ENCODE measurements at regions not wholly inside any gene's neighbourhood (a gene's known extent, or its start where the extent isn't known, plus 50 kb on each side); places are given as distances from the start of the nearest gene placed in this dataset.
"Not testable (repeated sequence)": the region's sequence is repeated elsewhere in the genome, so short reads cannot be mapped to it uniquely, and the experiment has no call there.

DNA sequence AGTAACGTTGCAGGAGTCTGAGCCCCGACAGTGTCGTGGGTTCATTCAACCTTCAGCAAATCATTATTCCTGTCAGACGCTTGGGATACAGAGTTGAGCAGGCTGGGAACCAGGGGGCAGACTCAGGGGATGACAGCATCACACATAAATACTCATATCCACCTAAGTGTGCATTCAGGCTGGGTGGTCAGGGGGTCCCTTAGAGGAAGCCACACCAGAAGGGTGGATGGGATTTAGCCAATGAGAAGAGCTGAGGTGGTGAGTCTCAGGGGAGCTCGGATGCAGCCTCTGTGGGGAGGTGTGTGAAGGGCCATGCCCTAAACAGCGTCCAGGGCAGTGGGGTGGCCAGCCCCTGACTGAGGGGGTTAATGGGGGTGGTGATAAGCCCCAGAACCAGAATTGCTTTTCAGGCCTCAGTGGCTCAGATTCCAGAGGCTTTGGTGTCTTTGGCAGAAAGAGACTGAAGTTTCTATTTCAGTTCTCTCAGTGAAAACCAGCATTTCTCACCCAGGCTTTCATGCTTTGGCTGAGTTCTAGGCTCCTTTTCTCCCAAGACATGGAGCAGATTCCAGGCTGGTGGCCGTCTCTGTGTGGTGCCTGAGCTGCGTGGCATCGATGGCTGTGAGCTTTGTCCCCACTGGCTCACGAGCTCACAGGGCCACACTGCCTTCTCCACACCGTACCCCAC, 83.9 kb upstream of the CLDN5 start:
- no peaks in the 10 kb centered on the region for H3K36me3 Mint-ChIP-seq (ENCODE audit: low read depth)
- H3K27ac Mint-ChIP-seq: no peak overlapping the region

DNA sequence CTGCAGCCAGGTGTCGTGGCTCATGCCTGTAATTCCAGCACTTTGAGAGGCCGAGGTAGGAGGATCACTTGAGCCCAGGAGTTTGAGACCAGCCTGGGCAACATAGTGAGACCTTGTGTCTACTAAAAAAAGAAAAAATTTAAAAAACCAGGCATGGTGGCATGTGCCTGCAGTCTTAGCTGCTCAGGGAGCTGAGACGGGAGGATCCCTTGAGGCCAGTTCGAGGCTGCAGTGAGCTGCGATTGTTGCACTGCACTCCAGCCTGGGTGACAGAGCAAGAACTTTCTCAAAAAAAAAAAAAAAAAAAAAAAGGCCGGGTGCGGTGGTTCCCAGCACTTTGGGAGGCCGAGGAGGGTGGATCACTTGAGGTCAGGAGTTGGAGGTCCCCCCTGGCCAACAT, 85.5 kb upstream of the CLDN5 start:
- H3K36me3 Mint-ChIP-seq (ENCODE audit: low read depth); ATAC-seq (replicated peaks); H3K27ac Mint-ChIP-seq; H3K9me3 Mint-ChIP-seq; H3K27me3 Mint-ChIP-seq; H3K4me3 Mint-ChIP-seq: not testable (repeated sequence)
- peaks cover 17% of the 10 kb centered on the region for H3K4me1 Mint-ChIP-seq

More for the DNA sequence above, 83.9 kb upstream of the CLDN5 start:
- H3K4me1 Mint-ChIP-seq: peaks cover 15% of the 10 kb centered on the region
- H3K27me3 Mint-ChIP-seq: no peaks in the 10 kb centered on the region
- peak overlapping the region; percentile 57 for H3K4me3 Mint-ChIP-seq
- no peak for ATAC-seq (replicated peaks)
- H3K9me3 Mint-ChIP-seq: no peaks in the 10 kb centered on the region

DNA sequence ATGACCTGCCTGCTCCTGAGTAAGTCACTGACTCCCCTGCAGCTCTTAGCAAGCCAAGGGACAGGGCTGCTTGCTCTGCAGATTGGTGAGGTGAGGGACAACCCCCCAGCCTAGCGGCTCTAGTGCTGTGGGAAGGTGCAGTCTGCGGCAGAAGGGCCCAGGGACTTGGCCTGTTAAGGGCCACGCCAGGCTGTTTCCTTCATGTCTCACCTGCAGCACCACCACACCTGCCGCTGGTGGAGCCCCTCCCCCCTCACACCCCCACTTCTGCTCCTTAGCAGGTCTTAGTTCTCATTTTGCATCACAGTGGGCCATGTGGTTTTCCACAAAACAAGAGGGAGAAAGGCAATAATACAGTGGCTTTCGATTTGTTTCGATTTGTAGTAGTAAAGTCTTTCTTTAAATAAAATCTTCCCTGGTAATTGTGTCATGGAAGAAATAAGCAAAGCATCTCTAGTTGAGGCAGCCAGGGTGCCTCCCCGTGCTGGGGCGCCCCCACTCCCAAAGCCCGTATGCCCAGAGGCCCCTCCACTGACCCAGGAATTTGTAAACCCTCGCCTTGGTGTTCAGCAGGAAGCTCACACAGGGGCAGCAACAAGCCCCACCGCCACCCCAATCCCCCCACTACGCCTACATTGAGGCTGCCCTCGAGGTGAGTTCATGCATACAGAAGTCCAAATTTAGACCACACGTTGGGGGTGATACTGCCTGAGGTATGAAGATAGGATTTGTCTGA, 86.5 kb upstream of the CLDN5 start:
- no peaks in the 10 kb centered on the region for H3K27me3 Mint-ChIP-seq
- ATAC-seq (replicated peaks): peak; percentile 74
- no peaks in the 10 kb centered on the region for H3K9me3 Mint-ChIP-seq
- H3K36me3 Mint-ChIP-seq (ENCODE audit: low read depth): no peaks in the 10 kb centered on the region
- H3K27ac Mint-ChIP-seq: peak overlapping the region; percentile 78
- peaks cover 17% of the 10 kb centered on the region for H3K4me1 Mint-ChIP-seq
- H3K4me3 Mint-ChIP-seq: peak overlapping the region; percentile 57

GRCh38 chr22:19611590-19611989, 87.4 kb upstream of the CLDN5 start:
- no peak for ATAC-seq (replicated peaks)
- H3K4me1 Mint-ChIP-seq: peaks cover 17% of the 10 kb centered on the region

DNA sequence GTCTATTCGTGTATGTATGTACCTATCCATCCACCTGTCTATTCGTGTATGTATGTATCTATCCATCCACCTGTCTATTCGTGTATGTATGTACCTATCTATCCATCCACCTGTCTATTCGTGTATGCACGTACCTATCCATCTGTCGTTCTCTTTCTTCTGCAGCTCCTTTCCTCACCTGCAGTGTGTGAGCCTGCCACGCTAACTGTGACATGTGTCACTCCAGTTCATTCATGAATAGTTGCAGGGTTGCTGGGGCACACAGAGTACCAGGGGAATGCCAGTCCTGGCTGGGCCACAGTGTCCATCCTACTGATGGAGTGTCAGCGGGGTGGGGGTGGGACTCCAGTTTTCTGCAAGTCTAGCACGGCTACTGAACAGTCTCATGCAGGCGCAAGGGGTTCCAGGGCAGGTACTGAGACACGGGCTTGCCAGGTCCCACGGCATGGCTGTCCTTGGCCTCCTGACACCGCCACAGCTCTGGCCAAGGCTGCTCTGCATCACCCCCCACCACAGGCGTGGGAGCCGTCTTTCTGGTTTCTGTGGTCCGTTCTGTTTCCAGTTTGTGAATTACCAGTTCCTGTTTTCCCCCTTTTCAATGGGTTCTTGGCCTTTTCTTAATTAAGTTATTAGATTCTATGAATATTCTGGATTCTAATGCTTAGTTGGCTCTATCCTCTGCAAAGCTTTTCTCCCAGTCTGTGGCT, 88.8 kb upstream of the CLDN5 start:
- Mint-ChIP-seq H3K9me3 (no peaks in the 10 kb centered on the region), H3K27me3 (peaks cover 3% of the 10 kb centered on the region), H3K36me3 (ENCODE audit: low read depth) (no peaks in the 10 kb centered on the region), H3K4me3 (no peak overlapping the region), H3K27ac (no peak overlapping the region), H3K4me1 (peaks cover 17% of the 10 kb centered on the region)
- peak; percentile 43 for ATAC-seq (replicated peaks)

More at GRCh38 chr22:19611590-19611989, 87.4 kb upstream of the CLDN5 start:
- Mint-ChIP-seq H3K9me3 (no peaks in the 10 kb centered on the region), H3K27ac (no peak overlapping the region), H3K4me3 (no peak overlapping the region), H3K27me3 (no peaks in the 10 kb centered on the region), H3K36me3 (ENCODE audit: low read depth) (no peaks in the 10 kb centered on the region)

GRCh38 chr22:19614536-19614863, 90.3 kb upstream of the CLDN5 start:
- H3K4me1 Mint-ChIP-seq: peaks cover 11% of the 10 kb centered on the region
- H3K27ac Mint-ChIP-seq: no peak overlapping the region
- no peak overlapping the region for H3K4me3 Mint-ChIP-seq
- H3K36me3 Mint-ChIP-seq (ENCODE audit: low read depth): no peaks in the 10 kb centered on the region
- no peak for ATAC-seq (replicated peaks)
- no peaks in the 10 kb centered on the region for H3K9me3 Mint-ChIP-seq
- H3K27me3 Mint-ChIP-seq: peaks cover 3% of the 10 kb centered on the region

DNA sequence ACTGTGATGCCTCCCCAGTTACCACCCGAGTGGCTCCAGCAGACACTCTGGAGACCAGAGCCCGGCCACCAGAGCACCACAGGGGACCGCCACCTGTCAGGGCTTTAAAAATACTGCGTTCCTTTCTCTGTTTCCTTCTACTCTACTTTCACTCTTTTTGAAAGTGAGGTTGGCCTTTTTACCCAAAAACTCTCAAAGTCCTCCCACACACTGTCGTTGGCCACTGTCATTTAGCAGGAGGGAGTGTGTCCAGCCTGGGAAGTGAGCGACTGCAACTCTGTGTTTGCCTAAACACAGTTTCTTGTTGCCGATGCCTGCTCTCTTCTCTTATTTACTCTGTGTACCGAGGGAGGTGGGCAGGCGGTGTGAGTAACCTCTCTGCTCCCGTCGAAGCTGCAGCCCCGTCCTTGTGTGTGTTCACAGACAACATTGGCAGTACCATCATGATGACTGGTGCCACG, 90.8 kb upstream of the CLDN5 start:
- H3K27ac Mint-ChIP-seq: no peak overlapping the region
- H3K36me3 Mint-ChIP-seq (ENCODE audit: low read depth): no peaks in the 10 kb centered on the region
- H3K9me3 Mint-ChIP-seq: no peaks in the 10 kb centered on the region
- peaks cover 3% of the 10 kb centered on the region for H3K27me3 Mint-ChIP-seq
- peaks cover 11% of the 10 kb centered on the region for H3K4me1 Mint-ChIP-seq
- no peak overlapping the region for H3K4me3 Mint-ChIP-seq
- ATAC-seq (replicated peaks): no peak

DNA sequence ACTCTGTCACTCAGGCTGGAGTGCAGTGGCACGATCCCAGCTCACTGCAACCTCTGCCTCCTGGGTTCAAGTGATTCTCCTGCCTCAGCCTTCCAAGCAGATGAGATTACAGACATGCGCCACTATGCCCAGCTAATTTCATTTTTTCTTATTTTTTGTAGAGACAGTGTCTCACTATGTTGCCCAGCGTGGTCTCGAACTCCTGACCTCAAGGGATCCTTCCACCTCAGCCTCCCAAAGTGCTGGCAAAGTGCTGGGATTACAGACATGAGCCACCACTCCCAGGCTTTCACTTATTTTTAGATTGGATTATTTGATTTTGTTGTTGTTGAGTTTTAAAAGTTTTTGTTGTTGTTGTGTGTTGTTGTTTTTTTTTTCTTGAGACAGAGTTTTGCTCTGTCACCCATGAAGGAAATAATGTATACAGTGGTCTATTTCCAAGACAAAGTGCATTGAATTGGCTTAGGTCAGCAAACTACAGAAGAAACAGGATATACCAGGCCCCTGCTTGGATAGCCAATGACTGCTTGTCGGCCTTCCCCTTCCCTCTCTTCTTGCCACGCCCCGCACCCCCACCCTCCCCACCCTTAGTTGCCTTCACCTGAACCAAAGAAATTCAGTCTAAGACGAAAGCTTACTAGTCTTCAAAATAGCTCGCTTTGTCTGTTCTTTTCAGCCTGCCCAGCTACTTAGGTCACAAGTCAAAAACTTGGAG, 91.8 kb upstream of the CLDN5 start:
- H3K27me3 Mint-ChIP-seq: peaks cover 3% of the 10 kb centered on the region
- H3K36me3 Mint-ChIP-seq (ENCODE audit: low read depth): no peaks in the 10 kb centered on the region
- no peak overlapping the region for H3K4me3 Mint-ChIP-seq
- no peak for ATAC-seq (replicated peaks)
- H3K27ac Mint-ChIP-seq: no peak overlapping the region
- H3K9me3 Mint-ChIP-seq: no peaks in the 10 kb centered on the region
- peaks cover 7% of the 10 kb centered on the region for H3K4me1 Mint-ChIP-seq

DNA sequence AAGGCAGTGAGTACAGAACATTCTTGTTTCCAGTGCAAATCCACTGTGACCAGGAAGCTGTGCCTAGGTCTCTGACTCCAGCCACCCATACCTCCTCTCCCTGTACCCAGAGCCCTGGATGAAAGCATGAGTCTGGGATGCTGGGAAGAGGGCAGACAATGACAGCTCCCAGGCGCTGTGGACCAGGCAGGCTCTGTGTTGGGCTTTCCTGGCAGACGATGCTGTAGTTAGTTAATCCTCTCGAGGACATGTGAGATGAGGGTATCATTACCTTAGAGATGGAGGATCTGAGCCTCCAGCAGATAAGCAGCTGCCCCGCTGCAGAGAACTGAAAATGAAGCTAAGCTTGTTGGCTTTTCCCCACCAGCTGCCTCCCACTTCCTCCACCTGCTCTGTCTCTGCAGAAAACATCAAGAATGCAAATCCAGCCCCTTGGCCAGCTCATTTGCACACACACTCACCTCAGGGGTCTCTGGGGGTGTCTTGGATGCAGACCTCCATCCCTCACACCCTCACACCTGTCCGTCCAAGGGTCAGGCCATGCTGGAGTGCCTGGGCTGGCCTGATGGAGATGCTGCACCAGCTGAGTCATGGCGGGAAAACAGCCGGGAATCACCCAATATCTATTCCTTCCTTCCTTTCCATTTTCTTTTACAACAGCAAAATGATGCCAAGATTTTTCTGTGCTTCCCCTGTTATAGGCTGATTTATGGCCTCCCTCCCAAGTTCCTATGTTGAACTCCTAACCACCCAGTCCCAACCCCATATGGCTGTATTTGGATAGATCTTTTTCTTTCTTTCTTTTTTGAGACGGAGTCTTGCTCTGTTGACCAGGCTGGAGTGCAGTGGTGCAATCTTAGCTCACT, 94.9 kb upstream of the SEPTIN5 start:
- H3K4me3 Mint-ChIP-seq: no peak overlapping the region
- H3K27ac Mint-ChIP-seq: no peak overlapping the region
- no peaks in the 10 kb centered on the region for H3K4me1 Mint-ChIP-seq
- ATAC-seq (replicated peaks): no peak
- H3K27me3 Mint-ChIP-seq: peaks cover 3% of the 10 kb centered on the region
- no peaks in the 10 kb centered on the region for H3K9me3 Mint-ChIP-seq
- H3K36me3 Mint-ChIP-seq (ENCODE audit: low read depth): no peaks in the 10 kb centered on the region

DNA sequence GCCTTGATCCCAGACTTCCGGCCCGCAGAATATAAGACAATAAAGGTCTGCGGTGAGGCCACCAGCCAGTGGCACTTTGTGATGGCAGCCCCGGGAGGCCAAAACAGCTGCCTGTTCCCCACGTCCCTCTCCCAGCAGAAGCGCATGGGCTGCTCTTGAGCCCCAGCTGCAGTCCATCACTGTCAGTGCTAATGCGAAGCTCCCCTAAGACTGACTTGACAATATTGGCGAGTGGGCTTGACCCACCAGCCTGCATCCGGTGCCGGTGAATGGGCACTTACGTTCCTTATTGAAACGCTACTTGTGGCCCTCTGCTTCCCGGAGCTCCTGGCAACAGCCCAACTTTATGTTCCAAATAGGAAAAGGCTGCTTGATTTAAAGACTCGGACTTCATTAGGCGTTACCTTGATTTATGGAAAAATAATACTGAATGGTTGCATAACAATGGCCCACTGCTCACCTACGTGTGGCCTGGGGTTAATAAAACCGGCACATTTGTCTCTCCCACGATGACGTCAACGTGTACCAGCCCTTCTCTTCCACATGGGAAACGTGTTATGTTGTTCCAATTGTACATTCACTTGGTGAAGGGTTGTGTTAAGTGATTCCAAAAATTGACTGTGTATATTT, 93.4 kb upstream of the SEPTIN5 start:
- H3K4me1 Mint-ChIP-seq: no peaks in the 10 kb centered on the region
- no peak overlapping the region for H3K4me3 Mint-ChIP-seq
- no peaks in the 10 kb centered on the region for H3K36me3 Mint-ChIP-seq (ENCODE audit: low read depth)
- H3K27me3 Mint-ChIP-seq: peaks cover 3% of the 10 kb centered on the region
- no peak overlapping the region for H3K27ac Mint-ChIP-seq
- ATAC-seq (replicated peaks): no peak
- no peaks in the 10 kb centered on the region for H3K9me3 Mint-ChIP-seq

DNA sequence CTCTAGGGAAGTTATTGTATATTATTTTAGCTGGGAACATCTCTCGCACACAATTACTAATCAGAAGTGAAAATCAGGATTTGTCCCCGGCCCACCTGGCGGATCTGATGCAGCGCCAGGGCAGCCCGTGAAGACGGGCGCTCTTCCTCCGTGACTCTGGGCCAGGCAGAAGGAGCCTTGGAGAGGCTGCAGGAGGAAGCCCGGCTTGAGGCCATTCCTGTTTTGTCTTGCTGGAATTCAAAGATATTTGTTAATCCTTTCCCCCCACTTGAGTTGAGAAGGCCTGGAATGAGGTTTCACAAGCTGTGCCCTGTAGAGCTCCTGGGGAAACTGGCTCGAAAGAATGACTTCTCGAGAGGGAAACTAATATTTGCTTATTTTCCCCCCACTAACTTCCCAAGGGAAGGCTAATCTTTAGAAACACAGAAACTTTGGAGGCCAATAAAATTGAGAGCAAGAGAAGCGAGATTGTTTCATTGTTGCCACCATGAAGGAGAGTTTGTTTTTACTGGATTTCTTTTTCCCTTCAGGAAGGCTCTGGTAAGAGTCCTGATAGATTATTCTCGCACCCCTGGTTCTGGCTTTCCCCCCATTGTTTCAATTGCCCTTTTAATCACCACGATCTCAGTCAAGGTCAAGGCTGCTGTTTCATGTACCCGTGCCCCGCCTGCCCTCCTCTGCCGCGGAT, 92.8 kb upstream of the SEPTIN5 start:
- peaks cover 3% of the 10 kb centered on the region for H3K27me3 Mint-ChIP-seq
- H3K27ac Mint-ChIP-seq: no peak overlapping the region
- H3K36me3 Mint-ChIP-seq (ENCODE audit: low read depth): no peaks in the 10 kb centered on the region
- H3K4me3 Mint-ChIP-seq: no peak overlapping the region
- H3K4me1 Mint-ChIP-seq: no peaks in the 10 kb centered on the region
- no peak for ATAC-seq (replicated peaks)
- H3K9me3 Mint-ChIP-seq: no peaks in the 10 kb centered on the region

DNA sequence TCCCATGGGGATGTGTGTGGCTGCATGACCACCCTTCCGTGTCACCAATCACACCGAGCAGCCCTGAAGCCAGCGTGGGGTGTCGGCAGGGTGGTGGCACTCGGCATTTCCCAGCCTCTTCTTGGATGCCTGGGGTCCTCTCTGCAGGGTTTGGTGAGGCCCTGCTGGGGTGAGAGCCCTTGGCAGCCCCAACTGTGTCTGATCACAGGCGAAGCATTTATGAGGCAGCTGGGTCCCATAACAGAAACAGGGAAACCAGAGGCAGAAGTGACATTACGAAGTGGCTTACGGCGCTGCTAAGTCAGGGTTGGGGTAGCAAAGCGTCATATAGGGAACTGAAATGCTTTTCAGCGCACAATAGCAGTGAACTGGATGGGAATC, 92.3 kb upstream of the SEPTIN5 start:
- Mint-ChIP-seq H3K9me3 (no peaks in the 10 kb centered on the region), H3K27me3 (peaks cover 3% of the 10 kb centered on the region), H3K4me1 (no peaks in the 10 kb centered on the region), H3K4me3 (no peak overlapping the region), H3K27ac (no peak overlapping the region), H3K36me3 (ENCODE audit: low read depth) (no peaks in the 10 kb centered on the region)
- ATAC-seq (replicated peaks): no peak
